ENCODE measurements at regions not wholly inside any gene's neighbourhood (a gene's known extent, or its start where the extent isn't known, plus 50 kb on each side); places are given as distances from the start of the nearest gene placed in this dataset.

DNA sequence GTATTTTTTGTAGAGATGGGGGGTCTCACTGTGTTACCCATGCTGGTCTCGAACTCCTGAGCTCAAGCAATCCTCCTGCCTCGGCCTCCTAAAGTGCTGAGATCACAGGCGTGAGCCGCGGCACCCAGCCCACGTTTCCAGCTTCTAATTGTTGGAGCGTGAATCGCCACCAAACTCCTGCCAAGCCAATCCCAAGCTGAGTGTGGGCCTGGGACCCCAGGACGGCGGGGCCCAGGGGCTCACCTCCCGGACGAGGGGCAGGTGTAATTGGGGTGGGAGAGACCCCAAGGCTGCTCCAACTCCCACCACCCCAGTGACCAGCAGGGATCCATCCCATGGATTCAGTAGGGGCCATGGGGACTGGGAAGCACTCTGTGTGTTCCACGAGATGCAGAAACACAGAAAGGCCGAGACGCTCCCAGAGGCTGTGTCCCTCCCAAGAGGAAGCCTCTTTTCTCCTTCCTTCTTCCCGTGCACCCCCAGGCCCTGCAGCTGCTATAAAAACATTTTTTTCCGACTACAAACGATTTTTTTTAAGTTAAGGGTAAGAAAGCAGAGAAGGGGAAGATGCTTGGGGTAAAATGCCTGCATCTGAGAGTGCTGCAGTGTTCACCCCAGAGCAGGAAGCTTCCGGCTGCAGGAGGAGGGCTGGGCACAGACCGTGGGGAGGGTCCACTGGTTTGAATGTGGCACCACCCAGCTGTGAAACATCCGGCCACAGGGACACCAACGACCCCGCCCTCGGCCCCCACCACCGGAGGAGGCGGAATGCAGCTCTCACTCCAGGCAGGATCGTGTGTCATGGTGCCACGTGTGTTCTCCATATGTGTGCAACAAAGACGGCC is 76.5 kb downstream of the MICALL2 start:
- DNase-seq (ENCODE audit: low read depth): no peak
- TF ChIP-seq, protein P1, sequence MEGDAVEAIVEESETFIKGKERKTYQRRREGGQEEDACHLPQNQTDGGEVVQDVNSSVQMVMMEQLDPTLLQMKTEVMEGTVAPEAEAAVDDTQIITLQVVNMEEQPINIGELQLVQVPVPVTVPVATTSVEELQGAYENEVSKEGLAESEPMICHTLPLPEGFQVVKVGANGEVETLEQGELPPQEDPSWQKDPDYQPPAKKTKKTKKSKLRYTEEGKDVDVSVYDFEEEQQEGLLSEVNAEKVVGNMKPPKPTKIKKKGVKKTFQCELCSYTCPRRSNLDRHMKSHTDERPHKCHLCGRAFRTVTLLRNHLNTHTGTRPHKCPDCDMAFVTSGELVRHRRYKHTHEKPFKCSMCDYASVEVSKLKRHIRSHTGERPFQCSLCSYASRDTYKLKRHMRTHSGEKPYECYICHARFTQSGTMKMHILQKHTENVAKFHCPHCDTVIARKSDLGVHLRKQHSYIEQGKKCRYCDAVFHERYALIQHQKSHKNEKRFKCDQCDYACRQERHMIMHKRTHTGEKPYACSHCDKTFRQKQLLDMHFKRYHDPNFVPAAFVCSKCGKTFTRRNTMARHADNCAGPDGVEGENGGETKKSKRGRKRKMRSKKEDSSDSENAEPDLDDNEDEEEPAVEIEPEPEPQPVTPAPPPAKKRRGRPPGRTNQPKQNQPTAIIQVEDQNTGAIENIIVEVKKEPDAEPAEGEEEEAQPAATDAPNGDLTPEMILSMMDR (IDR thresholded peaks at IDR 0.05; ENCODE audit: control insufficient read depth, extremely low read depth, insufficient read depth): no peak
- H3K4me3 ChIP-seq (ENCODE audit: low read depth, low read length): no peak overlapping the region

DNA sequence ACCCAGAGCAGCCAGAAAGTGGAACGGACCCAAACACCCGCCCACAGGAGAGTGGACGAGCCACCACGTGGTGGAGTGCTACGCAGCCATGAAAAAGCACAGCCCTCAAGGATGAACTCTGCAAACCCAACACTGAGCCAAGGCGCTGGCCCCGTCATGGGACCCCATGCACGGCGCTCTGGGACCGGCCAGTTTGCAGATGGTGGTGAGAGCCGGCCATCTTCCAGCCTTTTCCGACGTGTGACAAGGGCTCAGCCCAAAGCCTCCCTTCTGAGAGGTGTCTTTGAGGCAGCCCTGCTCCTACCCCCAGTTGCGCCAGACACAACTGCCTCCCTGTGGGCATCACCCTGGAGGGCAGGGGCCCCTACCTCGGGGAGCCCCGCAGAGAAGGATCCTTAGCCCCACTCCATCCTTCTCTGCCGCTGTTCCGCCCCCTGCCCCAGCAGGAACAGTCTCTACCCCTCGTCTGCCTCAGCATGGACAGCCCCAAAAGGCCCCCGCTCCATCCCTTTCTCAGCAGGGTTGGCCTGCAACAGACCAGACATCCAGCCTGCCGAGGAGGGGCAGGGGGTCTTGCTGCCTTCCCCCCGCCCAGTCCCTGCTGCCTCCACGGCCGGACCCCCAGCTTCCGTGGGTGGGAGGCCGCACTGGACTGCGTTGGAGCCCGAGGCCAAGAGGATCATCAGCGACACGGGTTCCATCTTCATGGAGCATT is 75.7 kb downstream of the MICALL2 start:
- H3K4me3 ChIP-seq (ENCODE audit: low read depth, low read length): no peak overlapping the region
- TF ChIP-seq, protein P1 (IDR thresholded peaks at IDR 0.05; ENCODE audit: control insufficient read depth, extremely low read depth, insufficient read depth): no peak
- no peak for DNase-seq (ENCODE audit: low read depth)

DNA sequence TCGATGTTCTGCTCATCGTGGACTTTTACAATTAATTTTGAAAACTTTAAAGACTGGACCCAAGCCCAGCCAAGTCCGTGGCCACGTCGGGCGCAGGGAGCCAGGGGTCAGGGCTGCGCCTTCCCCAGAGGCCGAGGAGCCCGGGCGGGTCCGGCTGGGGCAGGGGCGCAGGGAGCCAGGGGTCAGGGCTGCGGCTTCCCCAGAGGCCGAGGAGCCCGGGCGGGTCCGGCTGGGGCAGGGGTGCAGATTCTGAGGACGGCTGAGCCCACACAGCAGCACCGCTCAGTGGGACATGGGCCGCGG is 75.2 kb downstream of the MICALL2 start:
- no peak for DNase-seq (ENCODE audit: low read depth)
- H3K4me3 ChIP-seq (ENCODE audit: low read depth, low read length): no peak overlapping the region
- TF ChIP-seq, protein P1 (IDR thresholded peaks at IDR 0.05; ENCODE audit: control insufficient read depth, extremely low read depth, insufficient read depth): no peak

Measured in LNCaP clone FGC (cell line).